ENCODE measurements at regions not wholly inside any gene's neighbourhood (a gene's known extent, or its start where the extent isn't known, plus 50 kb on each side); places are given as distances from the start of the nearest gene placed in this dataset.
"Not testable (repeated sequence)": the region's sequence is repeated elsewhere in the genome, so short reads cannot be mapped to it uniquely, and the experiment has no call there.

- no peak for TF ChIP-seq EP300 (IDR thresholded peaks at IDR 0.05)
- no peak for TF ChIP-seq POLR2A (IDR thresholded peaks at IDR 0.05)
- no peak for TF ChIP-seq POLR2AphosphoS5 (IDR thresholded peaks at IDR 0.05)
- no peak for TF ChIP-seq CTCF (IDR thresholded peaks at IDR 0.05)
- no peaks in the 10 kb centered on the region for H3K36me3 ChIP-seq
- DNase-seq (ENCODE audit: low spot score in 2 of 2) = no peak
- no peaks in the 10 kb centered on the region for H3K27me3 ChIP-seq
- H3K9me3 ChIP-seq = no peaks in the 10 kb centered on the region
- H3K27ac ChIP-seq = no peak overlapping the region
- no peaks in the 10 kb centered on the region for H3K4me1 ChIP-seq
- H3K4me3 ChIP-seq = no peak overlapping the region
Measured at GRCh38 chr2:83365476-83365875, 1093.6 kb downstream of the SUCLG1 start.

- Histone ChIP-seq H3K4me1 (no peaks in the 10 kb centered on the region), H3K4me3 (no peak overlapping the region), H3K9me3 (no peaks in the 10 kb centered on the region), H3K27ac (no peak overlapping the region), H3K27me3 (no peaks in the 10 kb centered on the region), H3K36me3 (no peaks in the 10 kb centered on the region)
- 24% methylated on average over 2 of the region's 2 CpGs for WGBS
- TF ChIP-seq EP300 (IDR thresholded peaks at IDR 0.05) (no peak), CTCF (IDR thresholded peaks at IDR 0.05) (no peak), POLR2A (IDR thresholded peaks at IDR 0.05) (no peak), POLR2AphosphoS5 (IDR thresholded peaks at IDR 0.05) (no peak)
- DNase-seq (ENCODE audit: low spot score in 2 of 2) = no peak
Measured at GRCh38 chr2:83364264-83364663, 1094.8 kb downstream of the SUCLG1 start.

DNA sequence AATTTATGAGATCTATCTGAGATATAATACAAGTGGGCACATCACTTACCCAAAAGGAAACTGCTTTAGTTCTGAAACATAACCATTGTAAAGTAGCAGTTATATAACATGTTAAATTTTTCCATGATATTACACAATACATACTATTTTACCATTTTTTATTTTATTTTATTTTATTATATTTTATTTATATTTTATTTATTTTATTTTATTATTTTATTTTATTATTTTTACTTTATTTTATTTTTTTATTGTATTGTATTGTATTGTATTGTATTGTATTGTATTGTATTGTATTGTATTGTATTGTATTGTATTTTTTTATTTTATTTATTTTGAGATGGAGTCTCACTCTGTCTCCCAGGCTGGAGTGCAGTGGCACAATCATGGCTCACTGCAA, 1095.9 kb downstream of the SUCLG1 start:
- not testable (repeated sequence) for H3K9me3 ChIP-seq; DNase-seq (ENCODE audit: low spot score in 2 of 2); H3K27ac ChIP-seq; H3K4me3 ChIP-seq; H3K27me3 ChIP-seq; H3K36me3 ChIP-seq; H3K4me1 ChIP-seq

DNA sequence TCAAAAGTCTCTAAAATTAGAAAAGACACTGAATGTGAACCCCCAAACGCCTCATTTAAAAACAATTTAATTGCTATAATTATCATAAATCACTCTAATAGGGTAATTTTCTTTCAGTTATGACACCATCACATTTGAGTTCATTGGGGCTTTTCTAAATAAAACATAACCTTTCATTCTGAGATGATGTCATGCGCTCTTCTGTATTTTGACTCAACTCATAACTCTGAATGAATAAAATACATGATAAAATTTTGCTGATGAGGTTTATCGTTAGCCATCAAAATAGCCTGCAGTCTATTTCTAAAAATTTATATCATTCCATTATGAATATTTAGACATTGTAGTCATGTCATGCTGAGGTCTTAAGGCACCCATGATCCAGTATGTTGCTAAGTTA, 1099.7 kb downstream of the SUCLG1 start:
- 82% methylated on average over 3 of the region's 3 CpGs for WGBS
- Histone ChIP-seq H3K4me3 (no peak overlapping the region), H3K27me3 (no peaks in the 10 kb centered on the region), H3K27ac (no peak overlapping the region), H3K36me3 (no peaks in the 10 kb centered on the region), H3K9me3 (no peaks in the 10 kb centered on the region), H3K4me1 (no peaks in the 10 kb centered on the region)
- no peak for DNase-seq (ENCODE audit: low spot score in 2 of 2)
- no peak for TF ChIP-seq POLR2AphosphoS5 (IDR thresholded peaks at IDR 0.05)

GRCh38 chr2:83342860-83343329, 1116.2 kb downstream of the SUCLG1 start:
- Histone ChIP-seq H3K27me3 (no peaks in the 10 kb centered on the region), H3K4me3 (no peak overlapping the region), H3K27ac (no peak overlapping the region), H3K36me3 (no peaks in the 10 kb centered on the region), H3K9me3 (no peaks in the 10 kb centered on the region), H3K4me1 (no peaks in the 10 kb centered on the region)
- 81% methylated on average over 2 of the region's 2 CpGs for WGBS
- no peak for TF ChIP-seq POLR2AphosphoS5 (IDR thresholded peaks at IDR 0.05)
- TF ChIP-seq POLR2A (IDR thresholded peaks at IDR 0.05) = no peak
- TF ChIP-seq CTCF (IDR thresholded peaks at IDR 0.05) = no peak
- no peak for TF ChIP-seq EP300 (IDR thresholded peaks at IDR 0.05)
- DNase-seq (ENCODE audit: low spot score in 2 of 2) = no peak

GRCh38 chr2:83340424-83340823, 1118.7 kb downstream of the SUCLG1 start:
- Histone ChIP-seq H3K4me3 (no peak overlapping the region), H3K27ac (no peak overlapping the region), H3K27me3 (no peaks in the 10 kb centered on the region), H3K36me3 (no peaks in the 10 kb centered on the region), H3K9me3 (no peaks in the 10 kb centered on the region), H3K4me1 (no peaks in the 10 kb centered on the region)
- WGBS = 83% methylated on average over 3 of the region's 3 CpGs
- DNase-seq (ENCODE audit: low spot score in 2 of 2) = no peak
- no peak for TF ChIP-seq EP300 (IDR thresholded peaks at IDR 0.05)
- no peak for TF ChIP-seq POLR2A (IDR thresholded peaks at IDR 0.05)
- no peak for TF ChIP-seq POLR2AphosphoS5 (IDR thresholded peaks at IDR 0.05)
- TF ChIP-seq CTCF (IDR thresholded peaks at IDR 0.05) = no peak

GRCh38 chr2:83339942-83340341, 1119.1 kb downstream of the SUCLG1 start:
- H3K27ac ChIP-seq; DNase-seq (ENCODE audit: low spot score in 2 of 2); H3K4me3 ChIP-seq; H3K9me3 ChIP-seq; H3K36me3 ChIP-seq; H3K4me1 ChIP-seq; H3K27me3 ChIP-seq: not testable (repeated sequence)
- 93% methylated on average over 5 of the region's 5 CpGs for WGBS
